Body of pancreas (tissue), 4 donors: ENCODE measurements at regions not wholly inside any gene's neighbourhood (a gene's known extent, or its start where the extent isn't known, plus 50 kb on each side); places are given as distances from the start of the nearest gene placed in this dataset.

Experiments
- CTCF ChIP-seq, 7 experiments: fragments of 450-650 bp in 4 of 7; fragments of 200-600 bp in 3 of 7; sonication (generic) in 3 of 7; IDR thresholded peaks; one replicate each; pipeline ENCODE4 v1.5.1; 2016 to 2019; ENCODE audit warnings: antibody characterized with exemption in 7 of 7
- POLR2A ChIP-seq, 3 donors: fragments of 450-650 bp; IDR thresholded peaks; one replicate each; pipeline ENCODE4 v1.6.1; 2016; ENCODE audit warnings: antibody characterized with exemption in 3 of 3, mild to moderate bottlenecking in 2 of 3

GRCh38 chr11:101326141-101326540, 196.5 kb upstream of the PGR start:
- no peak for TF ChIP-seq CTCF (IDR thresholded peaks at IDR 0.05)
- TF ChIP-seq POLR2A (IDR thresholded peaks at IDR 0.05), result no peak
